GM12878 (cell line): ENCODE measurements at regions not wholly inside any gene's neighbourhood (a gene's known extent, or its start where the extent isn't known, plus 50 kb on each side); places are given as distances from the start of the nearest gene placed in this dataset.

Source experiments
- ATAC-seq: fragments of 200-7000 bp; cut with Tn5 transposase; 3 replicates; pipeline ENCODE4 v1.9.1; 2020; ENCODE audit warnings: mild to moderate bottlenecking, moderate library complexity
- BruUV-seq: library from RNA; stranded (reverse); fragments of 400-500 nt; replicated peaks from 2 replicates; lab custom pipeline; 2021; lab: Mats Ljungman, UMichigan
- CTCF ChIA-PET: fragments of 300-600 bp; sonication (Branson Sonifier 250); formaldehyde crosslinking; extraction: SDS; loops from one replicate; lab custom pipeline; 2021; ENCODE audit warnings: inconsistent platforms; lab: Yijun Ruan, JAX
- POLR2A ChIA-PET: fragments of 350-600 bp; formaldehyde crosslinking; extraction: SDS; loops from one replicate; lab custom pipeline; 2021; ENCODE audit warnings: inconsistent platforms; lab: Charles Lee
- RAD21 ChIA-PET: fragments of 300-600 bp; sonication (Branson Sonifier 250); formaldehyde crosslinking; loops from one replicate; lab custom pipeline; 2023; ENCODE audit warnings: antibody characterized with exemption; ENCODE audit not compliant: unreplicated experiment; lab: Charles Lee
- SMC1A ChIA-PET: fragments of 300-600 bp; sonication (Branson Sonifier 250); formaldehyde crosslinking; loops from one replicate; lab custom pipeline; 2023; ENCODE audit not compliant: unreplicated experiment, uncharacterized antibody; lab: Charles Lee
- DNase-seq: peaks from one replicate; pipeline ENCODE4 v3.0.0-alpha.2; 2011; ENCODE audit warnings: low read depth, low spot score
- FAIRE-seq: peaks from 3 replicates; lab custom pipeline; 2011; peaks lifted over from hg19 to GRCh38; lab: Jason Lieb, UNC
- H2AFZ ChIP-seq: 2 replicates; pipeline ENCODE4 v1.6.0; 2011; ENCODE audit warnings: low read depth, low read length, control low read depth; ENCODE audit not compliant: control insufficient read depth
- H3K27ac ChIP-seq: 2 replicates; pipeline ENCODE4 v1.5.1; 2011; ENCODE audit warnings: control low read depth; ENCODE audit not compliant: control insufficient read depth, insufficient read depth
- H3K27me3 ChIP-seq, 2 experiments: replicated peaks in 1 of 2; 2 replicates each; pipeline versions ENCODE4 v1.6.0 to v1.6.1; 2011; ENCODE audit warnings: low read length in 1 of 2; ENCODE audit not compliant: control insufficient read depth in 2 of 2, insufficient read depth in 2 of 2
- H3K36me3 ChIP-seq, 2 experiments: 2 replicates each; pipeline ENCODE4 v1.5.1; 2011; ENCODE audit warnings: low read length in 1 of 2; ENCODE audit not compliant: control insufficient read depth in 2 of 2, insufficient read depth in 2 of 2
- H3K4me1 ChIP-seq: 2 replicates; pipeline ENCODE4 v1.6.1; 2011; ENCODE audit warnings: mild to moderate bottlenecking, low read length, moderate library complexity, mixed read lengths; ENCODE audit not compliant: control insufficient read depth, insufficient read depth
- H3K4me2 ChIP-seq: 2 replicates; pipeline ENCODE4 v1.6.0; 2011; ENCODE audit warnings: control low read depth; ENCODE audit not compliant: control insufficient read depth, insufficient read depth
- H3K4me3 ChIP-seq: fragments of 200-600 bp; sonication (generic); 2 replicates; pipeline ENCODE4 v1.5.1; 2016
- H3K79me2 ChIP-seq: 2 replicates; pipeline ENCODE4 v1.6.0; 2011; ENCODE audit warnings: low read length; ENCODE audit not compliant: control insufficient read depth, insufficient read depth
- H3K9ac ChIP-seq: 2 replicates; pipeline ENCODE4 v1.8.0; 2011; ENCODE audit warnings: low read length, control low read depth, mixed read lengths; ENCODE audit not compliant: control insufficient read depth, insufficient read depth
- H3K9me3 ChIP-seq: replicated peaks from 3 replicates; pipeline ENCODE4 v1.5.1; 2011; ENCODE audit warnings: mild to moderate bottlenecking, low read length; ENCODE audit not compliant: control insufficient read depth, insufficient read depth
- H4K20me1 ChIP-seq: 2 replicates; pipeline ENCODE4 v1.6.0; 2011; ENCODE audit not compliant: control insufficient read depth, insufficient read depth
- BRCA1 ChIP-seq: IDR thresholded peaks from 2 replicates; pipeline ENCODE4 v1.6.1; 2011; ENCODE audit warnings: low read depth, low read length, improper control_type of control experiment
- CEBPB ChIP-seq, 2 experiments: fragments of 150-350 bp in 1 of 2; IDR thresholded peaks; 2 replicates each; pipeline ENCODE4 v1.6.1; 2012 to 2014; ENCODE audit warnings: low read depth in 2 of 2, low read length in 2 of 2, borderline replicate concordance in 1 of 2, inconsistent platforms in 1 of 2
- CHD4 ChIP-seq: fragments of 200-600 bp; sonication (generic); IDR thresholded peaks from 2 replicates; pipeline ENCODE4 v1.6.1; 2016; ENCODE audit warnings: mild to moderate bottlenecking
- IKZF2 ChIP-seq, 2 experiments: fragments of 450-650 bp; IDR thresholded peaks; 2 replicates each; pipeline ENCODE4 v1.6.1; 2017; ENCODE audit warnings: mild to moderate bottlenecking in 2 of 2, moderate library complexity in 2 of 2
- KLF5 ChIP-seq: fragments of 450-650 bp; IDR thresholded peaks from 2 replicates; pipeline ENCODE4 v1.6.1; 2014; ENCODE audit warnings: mild to moderate bottlenecking; ENCODE audit not compliant: partially characterized antibody
- NFIC ChIP-seq: IDR thresholded peaks from 2 replicates; pipeline ENCODE4 v1.6.1; 2012; ENCODE audit warnings: low read depth, mild to moderate bottlenecking, inconsistent platforms, low read length, moderate library complexity
- SP1 ChIP-seq: IDR thresholded peaks from one replicate; pipeline ENCODE4 v1.6.1; 2011; ENCODE audit warnings: low read depth, low read length
- SUPT20H ChIP-seq: IDR thresholded peaks from 2 replicates; pipeline ENCODE4 v1.6.1; 2011; ENCODE audit warnings: low read depth, mild to moderate bottlenecking, low read length, moderate library complexity, borderline replicate concordance; ENCODE audit not compliant: control insufficient read depth
- TCF12 ChIP-seq: IDR thresholded peaks from 2 replicates; pipeline ENCODE4 v1.6.1; 2011; ENCODE audit warnings: low read depth, mild to moderate bottlenecking, low read length
- WGBS: methylation state at CpG from one replicate; pipeline ENCODE4 v1.1.6; 2016; ENCODE audit warnings: low lambda C conversion rate; ENCODE audit not compliant: insufficient replicate concordance, insufficient coverage; ENCODE audit errors: missing lambda C conversion rate; 5-methylcytosine and 5-hydroxymethylcytosine counted together
- in situ Hi-C: fragments of 300-500 bp; cut with MboI; formaldehyde crosslinking; loops from 9 replicates; pipeline ENCODE4 v1.14.3; 2018; ENCODE audit warnings: mixed read lengths
- intact Hi-C: fragments of 100-400 bp; cut with micrococcal nuclease; formaldehyde crosslinking; loops from one replicate; pipeline ENCODE4 v1.14.2; 2022; ENCODE audit not compliant: unreplicated experiment
- TF ChIP-seq, protein P1 (sequence below): fragments of 450-650 bp; IDR thresholded peaks from 2 replicates; pipeline ENCODE4 v1.6.1; 2017; ENCODE audit warnings: antibody characterized with exemption, mild to moderate bottlenecking, moderate library complexity
- TF ChIP-seq, protein P2 (sequence below): fragments of 450-650 bp; IDR thresholded peaks from 2 replicates; pipeline ENCODE4 v1.6.1; 2018; ENCODE audit warnings: borderline replicate concordance, mild to moderate bottlenecking; ENCODE audit not compliant: partially characterized antibody
- TF ChIP-seq, protein P3 (sequence below): IDR thresholded peaks from 2 replicates; pipeline ENCODE4 v1.6.1; 2011; ENCODE audit warnings: borderline replicate concordance, low read depth, mild to moderate bottlenecking, moderate library complexity, mixed read lengths, low read length; ENCODE audit not compliant: insufficient read depth; ENCODE audit errors: extremely low read length
- TF ChIP-seq, protein P4 (sequence below): fragments of 450-650 bp; IDR thresholded peaks from 2 replicates; pipeline ENCODE4 v1.6.1; 2017; ENCODE audit warnings: mild to moderate bottlenecking

DNA sequence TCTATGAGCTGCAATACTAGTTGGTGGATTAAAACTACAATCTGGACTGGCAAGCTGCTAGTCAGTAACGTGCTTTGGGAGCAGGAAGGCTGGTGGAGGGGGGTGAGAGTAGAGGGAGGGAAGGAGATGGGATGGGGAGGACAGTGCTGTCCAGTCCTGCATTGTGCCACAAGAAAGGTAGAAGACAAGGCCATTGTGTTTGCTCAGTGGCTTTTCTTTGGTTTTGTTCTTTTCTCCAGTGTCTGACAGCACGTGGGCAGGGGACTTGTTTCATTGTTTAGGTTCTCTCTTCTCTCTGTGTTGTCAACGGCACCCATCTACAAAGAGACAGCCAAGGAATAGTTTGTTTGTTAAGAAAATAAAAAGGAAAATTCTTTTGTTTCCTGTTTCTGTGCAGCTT lies 362.8 kb upstream of the PLXNA2 start (continued):
- TF ChIP-seq SUPT20H (no peak), CEBPB (IDR thresholded peaks at IDR 0.05; ENCODE audit: borderline replicate concordance in 1 of 2, low read depth in 2 of 2, low read length in 2 of 2) (no peak), CHD4 (no peak), SP1 (no peak)
- TF ChIP-seq, protein P1, sequence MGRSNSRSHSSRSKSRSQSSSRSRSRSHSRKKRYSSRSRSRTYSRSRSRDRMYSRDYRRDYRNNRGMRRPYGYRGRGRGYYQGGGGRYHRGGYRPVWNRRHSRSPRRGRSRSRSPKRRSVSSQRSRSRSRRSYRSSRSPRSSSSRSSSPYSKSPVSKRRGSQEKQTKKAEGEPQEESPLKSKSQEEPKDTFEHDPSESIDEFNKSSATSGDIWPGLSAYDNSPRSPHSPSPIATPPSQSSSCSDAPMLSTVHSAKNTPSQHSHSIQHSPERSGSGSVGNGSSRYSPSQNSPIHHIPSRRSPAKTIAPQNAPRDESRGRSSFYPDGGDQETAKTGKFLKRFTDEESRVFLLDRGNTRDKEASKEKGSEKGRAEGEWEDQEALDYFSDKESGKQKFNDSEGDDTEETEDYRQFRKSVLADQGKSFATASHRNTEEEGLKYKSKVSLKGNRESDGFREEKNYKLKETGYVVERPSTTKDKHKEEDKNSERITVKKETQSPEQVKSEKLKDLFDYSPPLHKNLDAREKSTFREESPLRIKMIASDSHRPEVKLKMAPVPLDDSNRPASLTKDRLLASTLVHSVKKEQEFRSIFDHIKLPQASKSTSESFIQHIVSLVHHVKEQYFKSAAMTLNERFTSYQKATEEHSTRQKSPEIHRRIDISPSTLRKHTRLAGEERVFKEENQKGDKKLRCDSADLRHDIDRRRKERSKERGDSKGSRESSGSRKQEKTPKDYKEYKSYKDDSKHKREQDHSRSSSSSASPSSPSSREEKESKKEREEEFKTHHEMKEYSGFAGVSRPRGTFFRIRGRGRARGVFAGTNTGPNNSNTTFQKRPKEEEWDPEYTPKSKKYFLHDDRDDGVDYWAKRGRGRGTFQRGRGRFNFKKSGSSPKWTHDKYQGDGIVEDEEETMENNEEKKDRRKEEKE: no peak

DNA sequence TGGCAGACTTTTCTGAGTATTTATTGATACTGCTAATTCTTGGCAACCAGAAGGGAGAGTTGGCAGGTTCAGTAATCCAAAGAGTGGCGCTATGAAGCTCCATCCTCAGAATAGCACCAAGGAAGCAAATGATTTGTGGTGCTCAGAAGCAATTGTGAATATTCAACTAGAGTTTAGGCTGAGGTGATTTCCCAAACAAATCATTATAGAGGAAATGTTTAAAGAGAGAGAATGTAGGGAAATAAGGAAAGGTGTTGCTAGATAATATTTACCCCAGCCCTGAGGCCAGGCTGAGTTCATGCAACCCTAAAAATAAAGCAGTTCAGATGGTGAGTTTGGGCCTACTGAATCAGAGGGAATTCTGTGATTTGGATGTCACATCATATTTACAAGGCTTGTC lies 363.4 kb upstream of the PLXNA2 start:
- Histone ChIP-seq H3K27ac (no peak overlapping the region), H3K36me3 (no peaks in the 10 kb centered on the region), H3K9ac (no peak overlapping the region), H3K79me2 (no peaks in the 10 kb centered on the region), H2AFZ (no peak overlapping the region), H3K4me2 (no peak overlapping the region), H3K4me1 (peaks cover 22% of the 10 kb centered on the region), H3K4me3 (no peak overlapping the region), H4K20me1 (no peaks in the 10 kb centered on the region), H3K27me3 (no peaks in the 10 kb centered on the region), H3K9me3 (no peaks in the 10 kb centered on the region; the same call in 2 of the 3 replicates)
- CTCF ChIA-PET: interaction anchor here (1.1 kb wide), 1 partner anchor 27 kb away, joined by 3 read pairs; no protein-coding TSS in a partner anchor
- BruUV-seq: no TSS peak
- FAIRE-seq: no peak
- no peak for ATAC-seq
- in situ Hi-C loops (no loop called here), intact Hi-C loops (no loop called here)
- POLR2A ChIA-PET: no interaction called here
- RAD21 ChIA-PET: no interaction called here
- 38% methylated on average over 1 of the region's 1 CpG for WGBS
- SMC1A ChIA-PET: no interaction called here
- DNase-seq: no peak
- TF ChIP-seq NFIC (no peak), KLF5 (no peak), IKZF2 (IDR thresholded peaks at IDR 0.05) (no peak), BRCA1 (no peak), TCF12 (no peak)
- TF ChIP-seq, protein P2, sequence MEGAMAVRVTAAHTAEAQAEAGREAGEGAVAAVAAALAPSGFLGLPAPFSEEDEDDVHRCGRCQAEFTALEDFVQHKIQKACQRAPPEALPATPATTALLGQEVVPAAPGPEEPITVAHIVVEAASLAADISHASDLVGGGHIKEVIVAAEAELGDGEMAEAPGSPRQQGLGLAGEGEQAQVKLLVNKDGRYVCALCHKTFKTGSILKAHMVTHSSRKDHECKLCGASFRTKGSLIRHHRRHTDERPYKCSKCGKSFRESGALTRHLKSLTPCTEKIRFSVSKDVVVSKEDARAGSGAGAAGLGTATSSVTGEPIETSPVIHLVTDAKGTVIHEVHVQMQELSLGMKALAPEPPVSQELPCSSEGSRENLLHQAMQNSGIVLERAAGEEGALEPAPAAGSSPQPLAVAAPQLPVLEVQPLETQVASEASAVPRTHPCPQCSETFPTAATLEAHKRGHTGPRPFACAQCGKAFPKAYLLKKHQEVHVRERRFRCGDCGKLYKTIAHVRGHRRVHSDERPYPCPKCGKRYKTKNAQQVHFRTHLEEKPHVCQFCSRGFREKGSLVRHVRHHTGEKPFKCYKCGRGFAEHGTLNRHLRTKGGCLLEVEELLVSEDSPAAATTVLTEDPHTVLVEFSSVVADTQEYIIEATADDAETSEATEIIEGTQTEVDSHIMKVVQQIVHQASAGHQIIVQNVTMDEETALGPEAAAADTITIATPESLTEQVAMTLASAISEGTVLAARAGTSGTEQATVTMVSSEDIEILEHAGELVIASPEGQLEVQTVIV: no peak
- TF ChIP-seq, protein P3, sequence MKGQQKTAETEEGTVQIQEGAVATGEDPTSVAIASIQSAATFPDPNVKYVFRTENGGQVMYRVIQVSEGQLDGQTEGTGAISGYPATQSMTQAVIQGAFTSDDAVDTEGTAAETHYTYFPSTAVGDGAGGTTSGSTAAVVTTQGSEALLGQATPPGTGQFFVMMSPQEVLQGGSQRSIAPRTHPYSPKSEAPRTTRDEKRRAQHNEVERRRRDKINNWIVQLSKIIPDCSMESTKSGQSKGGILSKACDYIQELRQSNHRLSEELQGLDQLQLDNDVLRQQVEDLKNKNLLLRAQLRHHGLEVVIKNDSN: no peak
- TF ChIP-seq, protein P4, sequence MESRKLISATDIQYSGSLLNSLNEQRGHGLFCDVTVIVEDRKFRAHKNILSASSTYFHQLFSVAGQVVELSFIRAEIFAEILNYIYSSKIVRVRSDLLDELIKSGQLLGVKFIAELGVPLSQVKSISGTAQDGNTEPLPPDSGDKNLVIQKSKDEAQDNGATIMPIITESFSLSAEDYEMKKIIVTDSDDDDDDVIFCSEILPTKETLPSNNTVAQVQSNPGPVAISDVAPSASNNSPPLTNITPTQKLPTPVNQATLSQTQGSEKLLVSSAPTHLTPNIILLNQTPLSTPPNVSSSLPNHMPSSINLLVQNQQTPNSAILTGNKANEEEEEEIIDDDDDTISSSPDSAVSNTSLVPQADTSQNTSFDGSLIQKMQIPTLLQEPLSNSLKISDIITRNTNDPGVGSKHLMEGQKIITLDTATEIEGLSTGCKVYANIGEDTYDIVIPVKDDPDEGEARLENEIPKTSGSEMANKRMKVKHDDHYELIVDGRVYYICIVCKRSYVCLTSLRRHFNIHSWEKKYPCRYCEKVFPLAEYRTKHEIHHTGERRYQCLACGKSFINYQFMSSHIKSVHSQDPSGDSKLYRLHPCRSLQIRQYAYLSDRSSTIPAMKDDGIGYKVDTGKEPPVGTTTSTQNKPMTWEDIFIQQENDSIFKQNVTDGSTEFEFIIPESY: no peak
